MM.1S (cell line): ENCODE measurements at regions not wholly inside any gene's neighbourhood (a gene's known extent, or its start where the extent isn't known, plus 50 kb on each side); places are given as distances from the start of the nearest gene placed in this dataset.
"Not testable (repeated sequence)": the region's sequence is repeated elsewhere in the genome, so short reads cannot be mapped to it uniquely, and the experiment has no call there.

Source experiments
- CTCF ChIP-seq: fragments of 300-600 bp; sonication (generic); IDR thresholded peaks from 2 replicates; pipeline ENCODE4 v1.5.1; 2016; ENCODE audit warnings: antibody characterized with exemption, low read length, mixed read lengths
- EZH2 ChIP-seq: fragments of 300-600 bp; sonication (generic); optimal IDR thresholded peaks from 2 replicates; pipeline ENCODE3; 2017; ENCODE audit warnings: low read depth, mild to moderate bottlenecking, antibody characterized with exemption, low read length, mixed read lengths
- EZH2phosphoT487 ChIP-seq: fragments of 300-600 bp; sonication (generic); IDR thresholded peaks from 2 replicates; pipeline ENCODE4 v1.6.1; 2018; ENCODE audit warnings: antibody characterized with exemption, low read length

- not testable (repeated sequence) for TF ChIP-seq CTCF, EZH2, EZH2phosphoT487
Observed at GRCh38 chrX:65163325-65163724, 187.1 kb upstream of the ZC4H2 start.
